ENCODE measurements at regions not wholly inside any gene's neighbourhood (a gene's known extent, or its start where the extent isn't known, plus 50 kb on each side); places are given as distances from the start of the nearest gene placed in this dataset.

DNA sequence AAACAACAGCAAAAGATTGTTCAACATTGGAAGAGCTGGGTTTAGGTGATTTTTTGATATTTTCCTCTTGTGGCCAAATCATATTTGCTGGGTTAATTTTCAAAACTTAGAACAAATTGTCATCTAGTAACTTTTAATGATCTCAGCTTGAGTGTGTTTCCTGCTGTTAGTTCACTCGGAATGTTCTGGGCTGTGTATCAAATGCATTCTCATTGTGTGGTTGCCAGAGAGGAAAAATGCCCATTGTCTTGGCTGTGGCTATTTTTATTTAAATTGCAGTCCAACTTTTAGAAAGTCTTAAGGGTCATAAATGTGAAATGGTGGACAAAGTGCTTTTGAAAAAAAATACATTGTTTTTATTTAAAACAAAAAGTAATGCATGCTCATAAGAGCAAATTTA is 542.0 kb downstream of the TNS3 start:
- TF ChIP-seq, protein P1, sequence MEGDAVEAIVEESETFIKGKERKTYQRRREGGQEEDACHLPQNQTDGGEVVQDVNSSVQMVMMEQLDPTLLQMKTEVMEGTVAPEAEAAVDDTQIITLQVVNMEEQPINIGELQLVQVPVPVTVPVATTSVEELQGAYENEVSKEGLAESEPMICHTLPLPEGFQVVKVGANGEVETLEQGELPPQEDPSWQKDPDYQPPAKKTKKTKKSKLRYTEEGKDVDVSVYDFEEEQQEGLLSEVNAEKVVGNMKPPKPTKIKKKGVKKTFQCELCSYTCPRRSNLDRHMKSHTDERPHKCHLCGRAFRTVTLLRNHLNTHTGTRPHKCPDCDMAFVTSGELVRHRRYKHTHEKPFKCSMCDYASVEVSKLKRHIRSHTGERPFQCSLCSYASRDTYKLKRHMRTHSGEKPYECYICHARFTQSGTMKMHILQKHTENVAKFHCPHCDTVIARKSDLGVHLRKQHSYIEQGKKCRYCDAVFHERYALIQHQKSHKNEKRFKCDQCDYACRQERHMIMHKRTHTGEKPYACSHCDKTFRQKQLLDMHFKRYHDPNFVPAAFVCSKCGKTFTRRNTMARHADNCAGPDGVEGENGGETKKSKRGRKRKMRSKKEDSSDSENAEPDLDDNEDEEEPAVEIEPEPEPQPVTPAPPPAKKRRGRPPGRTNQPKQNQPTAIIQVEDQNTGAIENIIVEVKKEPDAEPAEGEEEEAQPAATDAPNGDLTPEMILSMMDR (conservative IDR thresholded peaks at IDR 0.05; ENCODE audit: low read length) = no peak
- no peak for TF ChIP-seq EZH2phosphoT487 (IDR thresholded peaks at IDR 0.05; ENCODE audit: borderline replicate concordance)
- Histone ChIP-seq H4K20me1 (ENCODE audit: insufficient read depth, low read length, poor library complexity, severe bottlenecking) (no peaks in the 10 kb centered on the region), H3K9ac (ENCODE audit: low read depth, low read length, poor library complexity, severe bottlenecking) (no peak overlapping the region), H3K9me2 (replicated peaks; ENCODE audit: low read depth, low read length) (no peaks in the 10 kb centered on the region), H2AFZ (ENCODE audit: low read length) (no peak overlapping the region), H3K79me2 (ENCODE audit: insufficient read depth, low read length) (no peaks in the 10 kb centered on the region), H3K4me3 (ENCODE audit: low read length, poor library complexity, severe bottlenecking) (no peak overlapping the region), H3K9me3 (ENCODE audit: insufficient read depth, low read depth, low read length) (no peaks in the 10 kb centered on the region), H3K4me1 (ENCODE audit: insufficient read depth, low read length, poor library complexity, severe bottlenecking) (no peaks in the 10 kb centered on the region), H3F3A (ENCODE audit: low read depth) (no peaks in the 10 kb centered on the region), H3K36me3 (ENCODE audit: insufficient read depth, low read length) (no peaks in the 10 kb centered on the region), H3K4me2 (ENCODE audit: low read depth, low read length, poor library complexity, severe bottlenecking) (no peak overlapping the region), H3K27me3 (ENCODE audit: insufficient read depth, low read length, poor library complexity, severe bottlenecking) (no peaks in the 10 kb centered on the region)

DNA sequence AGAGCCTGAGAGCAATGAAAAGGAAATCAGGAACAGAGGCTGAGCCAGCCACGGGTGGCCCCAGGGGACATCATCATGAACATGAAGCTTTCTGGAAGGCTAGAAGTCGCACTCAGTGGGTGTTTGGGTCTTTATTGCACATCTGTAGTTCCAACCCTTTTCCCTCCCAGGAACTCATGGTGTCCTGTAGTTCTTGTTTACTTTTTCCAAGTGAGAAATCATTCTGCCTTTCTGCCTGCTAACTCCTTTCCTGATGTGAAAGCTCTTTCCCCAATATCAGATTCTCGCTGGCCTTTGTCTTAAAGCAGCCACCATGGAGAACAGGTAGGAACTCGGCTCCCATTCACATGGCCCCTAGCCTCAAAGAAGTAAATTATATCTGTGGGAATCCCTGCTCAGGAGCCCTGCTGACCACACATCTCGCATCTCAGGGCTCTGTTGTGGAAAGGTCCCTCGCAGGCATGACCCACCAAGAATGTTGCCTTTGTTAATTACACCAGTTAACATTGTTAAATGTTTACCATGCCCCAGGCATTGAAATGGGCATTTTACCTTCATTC is 542.7 kb downstream of the TNS3 start:
- H3F3A ChIP-seq (ENCODE audit: low read depth) = no peaks in the 10 kb centered on the region
- no peaks in the 10 kb centered on the region for H3K9me2 ChIP-seq (replicated peaks; ENCODE audit: low read depth, low read length)
- no peaks in the 10 kb centered on the region for H3K9me3 ChIP-seq (ENCODE audit: insufficient read depth, low read depth, low read length)
- no peaks in the 10 kb centered on the region for H3K27me3 ChIP-seq (ENCODE audit: insufficient read depth, low read length, poor library complexity, severe bottlenecking)
- no peak overlapping the region for H3K4me2 ChIP-seq (ENCODE audit: low read depth, low read length, poor library complexity, severe bottlenecking)
- H3K79me2 ChIP-seq (ENCODE audit: insufficient read depth, low read length) = no peaks in the 10 kb centered on the region
- no peak overlapping the region for H3K4me3 ChIP-seq (ENCODE audit: low read length, poor library complexity, severe bottlenecking)
- TF ChIP-seq EZH2phosphoT487 (IDR thresholded peaks at IDR 0.05; ENCODE audit: borderline replicate concordance) = no peak
- TF ChIP-seq, protein P1 (conservative IDR thresholded peaks at IDR 0.05; ENCODE audit: low read length) = no peak
- H3K36me3 ChIP-seq (ENCODE audit: insufficient read depth, low read length) = no peaks in the 10 kb centered on the region
- no peak overlapping the region for H3K9ac ChIP-seq (ENCODE audit: low read depth, low read length, poor library complexity, severe bottlenecking)
- H3K4me1 ChIP-seq (ENCODE audit: insufficient read depth, low read length, poor library complexity, severe bottlenecking) = no peaks in the 10 kb centered on the region
- H4K20me1 ChIP-seq (ENCODE audit: insufficient read depth, low read length, poor library complexity, severe bottlenecking) = no peaks in the 10 kb centered on the region
- no peak overlapping the region for H2AFZ ChIP-seq (ENCODE audit: low read length)

DNA sequence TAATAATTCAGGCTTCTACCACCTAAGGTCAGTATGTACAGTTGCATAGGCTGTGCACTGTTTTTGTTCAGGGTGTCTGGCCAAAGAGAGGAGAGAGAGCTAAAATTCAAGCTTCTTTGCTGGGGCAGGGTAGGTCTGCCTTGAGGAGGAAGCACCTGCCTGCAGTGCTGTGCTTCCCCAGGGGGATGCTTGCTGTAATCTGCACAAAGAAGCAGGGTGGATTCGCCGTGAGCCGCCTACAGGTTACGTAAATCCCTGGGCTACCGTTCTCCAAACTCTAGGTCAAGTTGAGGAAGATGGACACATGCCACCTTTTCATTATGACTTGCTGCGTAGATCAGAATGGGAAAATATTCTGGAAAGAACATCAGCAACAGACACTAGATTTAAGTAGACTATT is 543.3 kb downstream of the TNS3 start:
- no peaks in the 10 kb centered on the region for H3K4me1 ChIP-seq (ENCODE audit: insufficient read depth, low read length, poor library complexity, severe bottlenecking)
- no peaks in the 10 kb centered on the region for H3K79me2 ChIP-seq (ENCODE audit: insufficient read depth, low read length)
- no peak overlapping the region for H3K9ac ChIP-seq (ENCODE audit: low read depth, low read length, poor library complexity, severe bottlenecking)
- H3F3A ChIP-seq (ENCODE audit: low read depth) = no peaks in the 10 kb centered on the region
- H4K20me1 ChIP-seq (ENCODE audit: insufficient read depth, low read length, poor library complexity, severe bottlenecking) = no peaks in the 10 kb centered on the region
- no peaks in the 10 kb centered on the region for H3K27me3 ChIP-seq (ENCODE audit: insufficient read depth, low read length, poor library complexity, severe bottlenecking)
- no peak overlapping the region for H3K4me2 ChIP-seq (ENCODE audit: low read depth, low read length, poor library complexity, severe bottlenecking)
- H3K9me2 ChIP-seq (replicated peaks; ENCODE audit: low read depth, low read length) = no peaks in the 10 kb centered on the region
- TF ChIP-seq, protein P1 (conservative IDR thresholded peaks at IDR 0.05; ENCODE audit: low read length) = no peak
- TF ChIP-seq EZH2phosphoT487 (IDR thresholded peaks at IDR 0.05; ENCODE audit: borderline replicate concordance) = no peak
- H3K36me3 ChIP-seq (ENCODE audit: insufficient read depth, low read length) = no peaks in the 10 kb centered on the region
- H2AFZ ChIP-seq (ENCODE audit: low read length) = no peak overlapping the region
- no peaks in the 10 kb centered on the region for H3K9me3 ChIP-seq (ENCODE audit: insufficient read depth, low read depth, low read length)
- no peak overlapping the region for H3K4me3 ChIP-seq (ENCODE audit: low read length, poor library complexity, severe bottlenecking)
